Colonic mucosa (tissue), 4 donors: ENCODE measurements at regions not wholly inside any gene's neighbourhood (a gene's known extent, or its start where the extent isn't known, plus 50 kb on each side); places are given as distances from the start of the nearest gene placed in this dataset.
"Not testable (repeated sequence)": the region's sequence is repeated elsewhere in the genome, so short reads cannot be mapped to it uniquely, and the experiment has no call there.

ENCODE experiments used
- DNase-seq: peaks from one replicate; pipeline ENCODE4 v3.0.0-alpha.2; 2020
- H3K27ac ChIP-seq: fragments of 200-600 bp; one replicate; pipeline ENCODE4 v1.8.0; 2021
- H3K27me3 ChIP-seq: fragments of 200-600 bp; one replicate; pipeline ENCODE4 v1.8.0; 2021
- H3K36me3 ChIP-seq: fragments of 200-600 bp; one replicate; pipeline ENCODE4 v1.8.0; 2021
- H3K4me1 ChIP-seq: fragments of 200-600 bp; one replicate; pipeline ENCODE4 v1.8.0; 2021; ENCODE audit warnings: mild to moderate bottlenecking
- H3K4me3 ChIP-seq: fragments of 200-600 bp; one replicate; pipeline ENCODE4 v1.8.0; 2021
- H3K9ac ChIP-seq, 2 donors: one replicate each; pipeline ENCODE4 v1.7.0; 2013; ENCODE audit warnings: control low read depth in 2 of 2, low read depth in 2 of 2, low read length in 2 of 2
- H3K9me3 ChIP-seq: fragments of 200-600 bp; one replicate; pipeline ENCODE4 v1.8.0; 2021
- CTCF ChIP-seq: fragments of 200-600 bp; IDR thresholded peaks from one replicate; pipeline ENCODE4 v1.8.0; 2022; ENCODE audit warnings: antibody characterized with exemption, mild to moderate bottlenecking
- intact Hi-C: fragments of 100-400 bp; cut with DNase I; formaldehyde crosslinking; loops from one replicate; pipeline ENCODE4 v1.14.1; 2022
- donor health status: healthy.
- donor health status: DM: no; HTN: no; CAD: no.
- donor health status: DM: no; HTN: no; CAD: no.

GRCh38 chr1:96464066-96464465 is 257.5 kb upstream of the PTBP2 start:
- Histone ChIP-seq H3K27ac (no peak overlapping the region), H3K36me3 (no peaks in the 10 kb centered on the region), H3K9me3 (no peaks in the 10 kb centered on the region), H3K4me3 (no peak overlapping the region), H3K27me3 (no peaks in the 10 kb centered on the region), H3K4me1 (no peaks in the 10 kb centered on the region), H3K9ac (no peak overlapping the region)
- no peak for TF ChIP-seq CTCF
- DNase-seq: no peak
- intact Hi-C loops: no loop called here

DNA sequence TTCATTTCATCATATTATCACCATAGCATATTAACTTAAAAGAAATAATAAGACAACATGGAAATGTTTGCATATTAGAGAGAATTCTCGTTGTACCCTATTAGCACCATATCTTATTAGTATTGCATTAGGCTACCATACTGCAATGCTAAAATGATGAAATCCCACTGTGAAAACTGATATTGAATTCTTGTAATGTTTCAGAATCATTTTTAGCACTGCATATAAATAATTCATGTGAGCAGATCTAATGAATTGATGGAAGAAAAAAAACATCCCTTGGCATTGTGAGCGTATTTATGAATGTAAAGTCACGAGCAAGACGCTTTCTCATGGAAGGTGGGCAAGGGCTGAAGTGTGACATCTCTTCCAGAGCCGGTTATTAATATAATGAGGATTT is 257.1 kb upstream of the PTBP2 start:
- no peak overlapping the region for H3K27ac ChIP-seq
- H3K9ac ChIP-seq: no peak overlapping the region
- H3K36me3 ChIP-seq: no peaks in the 10 kb centered on the region
- DNase-seq: no peak
- intact Hi-C loops: no loop called here
- TF ChIP-seq CTCF: no peak
- no peaks in the 10 kb centered on the region for H3K9me3 ChIP-seq
- H3K4me3 ChIP-seq: no peak overlapping the region
- H3K4me1 ChIP-seq: no peaks in the 10 kb centered on the region
- H3K27me3 ChIP-seq: no peaks in the 10 kb centered on the region

DNA sequence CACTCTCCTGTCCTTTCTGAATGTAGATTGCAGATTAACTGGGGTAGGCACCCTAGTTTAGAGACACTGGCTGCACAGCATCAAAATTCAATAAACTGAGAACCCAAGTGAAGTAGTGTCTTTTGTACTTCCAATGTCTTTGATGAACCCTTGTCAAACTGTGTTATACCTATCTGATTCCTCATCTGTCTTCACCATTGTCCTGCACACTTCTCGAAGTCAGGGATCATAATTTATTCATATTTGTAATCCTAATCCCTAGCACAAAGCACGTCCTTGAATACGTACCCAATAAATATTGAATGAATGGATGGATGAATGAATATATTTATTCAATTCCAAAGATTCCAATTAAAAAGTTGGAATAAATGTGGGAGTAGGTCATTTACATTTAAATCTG is 256.6 kb upstream of the PTBP2 start:
- Histone ChIP-seq H3K36me3 (no peaks in the 10 kb centered on the region), H3K4me1 (no peaks in the 10 kb centered on the region), H3K4me3 (no peak overlapping the region), H3K9ac (no peak overlapping the region), H3K27me3 (no peaks in the 10 kb centered on the region), H3K27ac (no peak overlapping the region), H3K9me3 (no peaks in the 10 kb centered on the region)
- intact Hi-C loops: no loop called here
- DNase-seq: no peak
- TF ChIP-seq CTCF: no peak

DNA sequence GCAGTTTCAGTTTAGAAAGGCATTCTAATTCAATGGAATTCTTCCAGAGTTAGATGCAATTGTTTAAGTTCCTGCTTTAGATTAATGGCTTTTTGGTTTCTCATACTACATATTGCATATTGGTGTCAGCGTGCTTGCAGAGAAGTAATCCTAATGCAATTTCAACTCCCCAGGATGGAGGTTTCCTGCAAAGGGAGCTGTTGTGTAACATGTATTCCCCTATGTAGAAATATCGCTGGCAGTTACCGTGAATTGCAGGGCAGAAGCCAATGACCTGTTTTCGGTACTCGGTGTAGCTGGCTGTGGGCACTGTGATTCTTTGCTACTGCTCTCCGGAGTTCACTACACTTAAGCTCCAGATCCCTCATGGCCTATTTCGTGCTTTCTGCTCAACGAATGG is 256.1 kb upstream of the PTBP2 start:
- TF ChIP-seq CTCF: no peak
- DNase-seq: no peak
- Histone ChIP-seq H3K4me3 (no peak overlapping the region), H3K27ac (no peak overlapping the region), H3K27me3 (no peaks in the 10 kb centered on the region), H3K36me3 (no peaks in the 10 kb centered on the region), H3K9me3 (no peaks in the 10 kb centered on the region), H3K9ac (no peak overlapping the region), H3K4me1 (no peaks in the 10 kb centered on the region)
- intact Hi-C loops: no loop called here

DNA sequence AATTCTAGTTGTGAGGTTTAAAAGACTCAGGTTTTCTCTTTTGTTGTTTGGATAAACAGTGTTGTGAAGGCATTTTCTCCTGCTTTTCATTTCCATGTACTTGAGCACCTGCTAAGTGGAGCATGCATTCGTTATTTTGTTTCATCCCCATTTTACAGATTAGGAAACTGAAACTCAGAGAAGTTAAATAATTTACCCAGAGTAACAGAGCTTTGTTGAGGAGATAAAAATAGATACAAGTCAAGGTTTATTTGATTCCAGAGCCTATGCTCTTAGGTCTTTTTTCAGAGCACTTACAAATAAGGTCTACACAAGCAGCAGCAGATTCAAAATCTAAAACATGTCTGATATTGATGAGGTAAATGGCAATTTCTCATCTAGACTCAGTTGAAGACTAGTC is 254.7 kb upstream of the PTBP2 start:
- intact Hi-C loops: no loop called here
- Histone ChIP-seq H3K36me3 (no peaks in the 10 kb centered on the region), H3K27me3 (no peaks in the 10 kb centered on the region), H3K9me3 (no peaks in the 10 kb centered on the region), H3K4me3 (no peak overlapping the region), H3K9ac (no peak overlapping the region), H3K4me1 (no peaks in the 10 kb centered on the region), H3K27ac (no peak overlapping the region)
- no peak for TF ChIP-seq CTCF
- DNase-seq: no peak

DNA sequence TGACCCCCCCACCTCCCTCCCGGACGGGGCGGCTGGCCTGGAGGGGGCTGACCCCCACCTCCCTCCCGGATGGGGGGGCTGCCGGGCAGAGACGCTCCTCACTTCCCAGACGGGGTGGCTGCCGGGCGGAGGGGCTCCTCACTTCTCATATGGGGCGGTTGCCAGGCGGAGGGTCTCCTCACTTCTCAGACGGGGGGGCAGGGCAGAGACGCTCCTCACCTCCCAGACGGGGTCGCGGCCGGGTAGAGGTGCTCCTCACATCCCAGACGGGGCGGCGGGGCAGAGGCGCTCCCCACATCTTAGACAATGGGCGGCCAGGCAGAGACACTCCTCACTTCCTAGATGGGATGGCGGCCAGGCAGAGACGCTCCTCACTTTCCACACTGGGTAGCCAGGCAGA is 251.9 kb upstream of the PTBP2 start:
- H3K4me1 ChIP-seq, H3K36me3 ChIP-seq, intact Hi-C loops, H3K9me3 ChIP-seq, DNase-seq, H3K27ac ChIP-seq, H3K9ac ChIP-seq, H3K4me3 ChIP-seq, H3K27me3 ChIP-seq: not testable (repeated sequence)
